ENCODE measurements at regions not wholly inside any gene's neighbourhood (a gene's known extent, or its start where the extent isn't known, plus 50 kb on each side); places are given as distances from the start of the nearest gene placed in this dataset.

- TF ChIP-seq GATA2 (IDR thresholded peaks at IDR 0.05; ENCODE audit: insufficient read depth, insufficient read length, low read depth, low read length): no peak
- no peak for TF ChIP-seq POLR2A (IDR thresholded peaks at IDR 0.05; ENCODE audit: low read depth, low read length)
- no peak for TF ChIP-seq MAX (IDR thresholded peaks at IDR 0.05; ENCODE audit: insufficient read depth, insufficient read length)
- TF ChIP-seq CTCF (IDR thresholded peaks at IDR 0.05; ENCODE audit: extremely low read depth in 1 of 2, insufficient read depth in 1 of 2, low read depth in 1 of 2, low read length in 2 of 2): no peak
- no peak for TF ChIP-seq POLR2AphosphoS5 (IDR thresholded peaks at IDR 0.05; ENCODE audit: insufficient read depth, low read depth, low read length)
- no peak for TF ChIP-seq MYC (IDR thresholded peaks at IDR 0.05; ENCODE audit: low read depth, low read length)
- no peak for TF ChIP-seq FOS (IDR thresholded peaks at IDR 0.05; ENCODE audit: borderline replicate concordance, insufficient read depth, low read length)
- TF ChIP-seq JUN (IDR thresholded peaks at IDR 0.05; ENCODE audit: borderline replicate concordance, insufficient read depth, insufficient read length, low read depth): no peak
- TF ChIP-seq EZH2 (IDR thresholded peaks at IDR 0.05; ENCODE audit: borderline replicate concordance, low read depth, low read length, severe bottlenecking): no peak
- H4K20me1 ChIP-seq (replicated peaks; ENCODE audit: control insufficient read depth, extremely low read depth, insufficient read depth, low read length): no peaks in the 10 kb centered on the region
- H3K9me1 ChIP-seq (replicated peaks; ENCODE audit: control insufficient read depth, extremely low read depth, insufficient read depth, low read length): no peaks in the 10 kb centered on the region
- H3K27me3 ChIP-seq (ENCODE audit: control insufficient read depth in 2 of 2, insufficient read depth in 2 of 2, low read length in 2 of 2): no peaks in the 10 kb centered on the region
- CTCF ChIA-PET: no interaction called here
- DNase-seq (ENCODE audit: low read depth, low spot score) (no peak), FAIRE-seq (no peak)
- POLR2A ChIA-PET: no interaction called here
- no TSS peak for BruUV-seq (replicated peaks)
- no peak overlapping the region for H3K27ac ChIP-seq (ENCODE audit: insufficient read depth, low read depth, low read length)
- no peak overlapping the region for H3K9ac ChIP-seq (replicated peaks; ENCODE audit: extremely low read depth, insufficient read depth, low read length)
- dilution Hi-C loops (cut with MboI; ENCODE audit: extremely low pct_ligation_motif_present, low sequenced_read_pairs): no loop called here
- no peak overlapping the region for H3K4me3 ChIP-seq (replicated peaks in 1 of 3; ENCODE audit: insufficient read depth in 1 of 3, low read depth in 1 of 3, low read length in 3 of 3)
- H3K9me3 ChIP-seq (replicated peaks; ENCODE audit: control insufficient read depth, insufficient read depth, low read length): no peaks in the 10 kb centered on the region
- H3K36me3 ChIP-seq (ENCODE audit: control insufficient read depth in 2 of 2, extremely low read depth in 1 of 2, insufficient read depth in 2 of 2, low read length in 2 of 2): no peaks in the 10 kb centered on the region
- H2AFZ ChIP-seq (ENCODE audit: low read depth, low read length): no peak overlapping the region
- no peak overlapping the region for H3K4me2 ChIP-seq (ENCODE audit: insufficient read depth, low read length)
- intact Hi-C loops (cut with micrococcal nuclease): no loop called here
- no peaks in the 10 kb centered on the region for H3K79me2 ChIP-seq (ENCODE audit: control insufficient read depth, insufficient read depth, low read length)
- H3K4me1 ChIP-seq (ENCODE audit: control insufficient read depth, extremely low read depth, insufficient read depth, low read length): no peaks in the 10 kb centered on the region
Observed at GRCh38 chr4:8761167-8761823, 110.3 kb downstream of the HMX1 start.
